ENCODE measurements at regions not wholly inside any gene's neighbourhood (a gene's known extent, or its start where the extent isn't known, plus 50 kb on each side); places are given as distances from the start of the nearest gene placed in this dataset.

GRCh38 chr14:84646786-84647500 lies 883.0 kb upstream of the FLRT2 start:
- ATAC-seq, result no peak

More at GRCh38 chr14:84646786-84647500, 883.0 kb upstream of the FLRT2 start:
- Mint-ChIP-seq H3K9me3 (peaks cover 10% of the 10 kb centered on the region), H3K4me1 (peaks cover 19% of the 10 kb centered on the region), H3K27ac (no peak overlapping the region), H3K27me3 (ENCODE audit: low read depth) (peaks cover 41% of the 10 kb centered on the region), H3K36me3 (no peaks in the 10 kb centered on the region; the same call in 1 of the 2 replicates), H3K4me3 (no peak overlapping the region)
- ChIA-PET POLR2A (no interaction called here), CTCF (no interaction called here)
- no peak for DNase-seq (ENCODE audit: low spot score)
- TF ChIP-seq ETV6 (CRISPR knock-in tag; IDR thresholded peaks at IDR 0.05) (no peak), ZNF263 (CRISPR knock-in tag; IDR thresholded peaks at IDR 0.05; ENCODE audit: low read depth) (no peak), ATF6 (CRISPR knock-in tag; IDR thresholded peaks at IDR 0.05) (no peak), ESRRA (CRISPR knock-in tag; IDR thresholded peaks at IDR 0.05; ENCODE audit: borderline replicate concordance) (no peak), AFF4 (CRISPR knock-in tag; IDR thresholded peaks at IDR 0.05; ENCODE audit: borderline replicate concordance) (no peak), NFYB (CRISPR knock-in tag; conservative IDR thresholded peaks at IDR 0.05; ENCODE audit: low read depth) (no peak), ZNF232 (CRISPR knock-in tag; IDR thresholded peaks at IDR 0.05) (no peak), HMGXB4 (CRISPR knock-in tag; IDR thresholded peaks at IDR 0.05) (no peak), ZNF423 (CRISPR knock-in tag; IDR thresholded peaks at IDR 0.05) (no peak), ERG (CRISPR knock-in tag; IDR thresholded peaks at IDR 0.05) (no peak)

Measured in WTC11 (cell line).